ENCODE measurements at regions not wholly inside any gene's neighbourhood (a gene's known extent, or its start where the extent isn't known, plus 50 kb on each side); places are given as distances from the start of the nearest gene placed in this dataset.

DNA sequence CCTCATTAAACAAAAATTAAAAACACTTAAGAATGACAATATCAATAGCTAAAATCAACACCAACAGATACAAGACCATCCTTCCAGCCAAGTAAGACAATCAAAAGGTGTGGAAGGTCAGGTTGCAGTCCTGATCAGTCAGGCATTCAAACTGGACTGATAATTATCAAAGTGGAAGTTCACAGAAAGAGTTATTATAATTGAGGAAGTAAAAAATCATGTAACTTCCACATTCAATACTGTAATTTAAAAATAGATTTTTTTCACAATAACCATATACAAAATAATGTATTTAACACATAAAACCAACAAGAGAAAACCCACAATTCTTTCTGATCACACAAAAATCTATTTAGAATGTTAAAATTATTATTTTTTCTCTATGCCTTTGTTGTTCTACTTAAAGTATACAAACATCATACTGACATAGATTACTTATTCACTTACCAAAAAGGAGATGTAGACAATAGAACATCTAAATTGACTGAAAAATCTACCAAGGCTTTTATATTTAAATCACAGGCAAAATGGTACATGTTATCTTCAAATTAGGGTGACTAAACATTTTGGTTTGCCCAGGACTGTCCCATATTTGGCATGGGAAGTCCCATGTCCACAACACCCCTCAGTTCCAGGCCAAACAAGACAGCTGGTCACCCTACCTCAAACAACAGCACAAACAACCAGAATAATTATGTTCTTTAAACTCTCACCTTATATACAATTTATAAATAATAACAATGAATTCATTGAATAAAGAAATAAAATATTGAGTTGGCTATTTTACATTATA lies 142.5 kb upstream of the SLC24A2 start:
- Histone ChIP-seq H3K27ac (no peak overlapping the region), H3K9me3 (no peaks in the 10 kb centered on the region), H3K4me3 (no peak overlapping the region), H3K4me1 (no peaks in the 10 kb centered on the region), H3K4me2 (no peak overlapping the region)
- TF ChIP-seq MAZ (IDR thresholded peaks at IDR 0.05; ENCODE audit: borderline replicate concordance, low read depth, low read length) (no peak), RFX5 (IDR thresholded peaks at IDR 0.05) (no peak), CHD2 (IDR thresholded peaks at IDR 0.05; ENCODE audit: low read length, partially characterized antibody) (no peak), EHMT2 (IDR thresholded peaks at IDR 0.05; ENCODE audit: low read depth) (no peak), CBX8 (IDR thresholded peaks at IDR 0.05) (no peak), FOSL2 (IDR thresholded peaks at IDR 0.05) (no peak), FOSL2 (CRISPR knock-in tag; IDR thresholded peaks at IDR 0.05) (no peak), ZFP36 (IDR thresholded peaks at IDR 0.05; ENCODE audit: borderline replicate concordance, partially characterized antibody) (no peak), NFE2L2 (conservative IDR thresholded peaks at IDR 0.05; ENCODE audit: low read length) (no peak), RARB (CRISPR knock-in tag; IDR thresholded peaks at IDR 0.05) (no peak), PHF8 (IDR thresholded peaks at IDR 0.05; ENCODE audit: borderline replicate concordance, low read depth) (no peak)
- POLR2A ChIA-PET, result no interaction called here
- DNase-seq (ENCODE audit: low read depth in 1 of 2, low spot score in 1 of 2), result no peak
- ATAC-seq, result no peak
- no peak for FAIRE-seq
- CTCF ChIA-PET, result interaction anchor here (1.0 kb wide), 1 partner anchor 9 kb away, joined by 4 read pairs; no protein-coding TSS in a partner anchor

- CTCF ChIA-PET, result interaction anchor here (0.8 to 1.6 kb wide), 5 partner anchors 7 to 1191 kb away, joined by 3 to 5 read pairs (median 3); no protein-coding TSS in a partner anchor
- H3K4me2 ChIP-seq, result no peak overlapping the region
Observed at GRCh38 chr9:19927560-19927959, 138.7 kb upstream of the SLC24A2 start.

More at GRCh38 chr9:19927560-19927959, 138.7 kb upstream of the SLC24A2 start:
- Histone ChIP-seq H3K27ac (no peak overlapping the region), H3K9me3 (no peaks in the 10 kb centered on the region), H3K4me3 (no peak overlapping the region), H3K4me1 (no peaks in the 10 kb centered on the region)
- ATAC-seq (no peak), DNase-seq (ENCODE audit: low read depth in 1 of 2, low spot score in 1 of 2) (no peak), FAIRE-seq (no peak)
- TF ChIP-seq EHF (CRISPR knock-in tag; IDR thresholded peaks at IDR 0.05) (no peak), GATA3 (IDR thresholded peaks at IDR 0.05; ENCODE audit: borderline replicate concordance) (no peak), JUNB (IDR thresholded peaks at IDR 0.05) (no peak), EP300 (IDR thresholded peaks at IDR 0.05) (no peak), JUN (IDR thresholded peaks at IDR 0.05) (no peak), FOXS1 (CRISPR knock-in tag; IDR thresholded peaks at IDR 0.05) (no peak), REST (IDR thresholded peaks at IDR 0.05) (no peak), TP53 (CRISPR knock-in tag; IDR thresholded peaks at IDR 0.05) (no peak), PHF8 (IDR thresholded peaks at IDR 0.05; ENCODE audit: borderline replicate concordance, low read depth) (no peak), CBX2 (IDR thresholded peaks at IDR 0.05; ENCODE audit: borderline replicate concordance, low read depth) (no peak), EHMT2 (IDR thresholded peaks at IDR 0.05; ENCODE audit: low read depth) (no peak), HOXB13 (CRISPR knock-in tag; IDR thresholded peaks at IDR 0.05; ENCODE audit: low read depth) (no peak), ELK1 (IDR thresholded peaks at IDR 0.05; ENCODE audit: low read depth, low read length) (no peak), NPAS2 (CRISPR knock-in tag; IDR thresholded peaks at IDR 0.05; ENCODE audit: borderline replicate concordance) (no peak), ZNF302 (CRISPR knock-in tag; IDR thresholded peaks at IDR 0.05) (no peak), SMC3 (IDR thresholded peaks at IDR 0.05) (no peak)
- POLR2A ChIA-PET, result interaction anchor here (0.7 kb wide), 1 partner anchor 467 kb away, joined by 3 read pairs; no protein-coding TSS in a partner anchor
- WGBS (ENCODE audit: missing lambda C conversion rate), result 66% methylated on average over 6 of the region's 6 CpGs
